NB4 (cell line): ENCODE measurements at regions not wholly inside any gene's neighbourhood (a gene's known extent, or its start where the extent isn't known, plus 50 kb on each side); places are given as distances from the start of the nearest gene placed in this dataset.

ENCODE experiments used
- DNase-seq: peaks from one replicate; pipeline ENCODE4 v3.0.0; 2010; ENCODE audit warnings: low read depth
- H3K4me3 ChIP-seq: one replicate; pipeline ENCODE4 v1.5.1; 2011; ENCODE audit warnings: mild to moderate bottlenecking, low read depth, low read length, moderate library complexity
- CTCF ChIP-seq: IDR thresholded peaks from one replicate; pipeline ENCODE4 v1.5.1; 2012; ENCODE audit warnings: low read depth, low read length
- MAX ChIP-seq: IDR thresholded peaks from 2 replicates; pipeline ENCODE4 v1.6.1; 2011; ENCODE audit warnings: low read depth, low read length
- MYC ChIP-seq: IDR thresholded peaks from 2 replicates; pipeline ENCODE4 v1.6.1; 2011; ENCODE audit warnings: low read depth, low read length
- POLR2A ChIP-seq: IDR thresholded peaks from 2 replicates; pipeline ENCODE4 v1.6.1; 2011; ENCODE audit warnings: mild to moderate bottlenecking; ENCODE audit not compliant: insufficient read length; ENCODE audit errors: extremely low read depth

GRCh38 chr4:111639876-111640275 lies 505.4 kb upstream of the FAM241A start:
- H3K4me3 ChIP-seq = no peak overlapping the region
- TF ChIP-seq MAX = no peak
- TF ChIP-seq MYC = no peak
- no peak for TF ChIP-seq POLR2A
- no peak for TF ChIP-seq CTCF
- no peak for DNase-seq

- peak; percentile 82 for TF ChIP-seq CTCF
- no peak for TF ChIP-seq POLR2A
- TF ChIP-seq MAX = no peak
- peak; percentile 7; the same call in 1 of the 2 replicates for TF ChIP-seq MYC
- H3K4me3 ChIP-seq = no peak overlapping the region
Measured at GRCh38 chr4:111641813-111642579, 503.3 kb upstream of the FAM241A start.

GRCh38 chr4:111648056-111648455 lies 497.2 kb upstream of the FAM241A start:
- DNase-seq = no peak
- no peak overlapping the region for H3K4me3 ChIP-seq
- TF ChIP-seq POLR2A (no peak), CTCF (no peak), MYC (no peak)

More at GRCh38 chr4:111641813-111642579, 503.3 kb upstream of the FAM241A start:
- peak; percentile 89 for DNase-seq

- no peak for DNase-seq
- no peak for TF ChIP-seq MAX
- no peak for TF ChIP-seq MYC
- TF ChIP-seq CTCF = no peak
- no peak for TF ChIP-seq POLR2A
- no peak overlapping the region for H3K4me3 ChIP-seq
Measured at GRCh38 chr4:111649308-111649707, 495.9 kb upstream of the FAM241A start.

GRCh38 chr4:111650146-111650545 lies 495.1 kb upstream of the FAM241A start:
- TF ChIP-seq CTCF = no peak
- TF ChIP-seq MAX = no peak
- no peak for TF ChIP-seq POLR2A
- no peak for TF ChIP-seq MYC
- no peak overlapping the region for H3K4me3 ChIP-seq
- DNase-seq = no peak

- H3K4me3 ChIP-seq = no peak overlapping the region
- no peak for TF ChIP-seq MYC
- TF ChIP-seq CTCF = no peak
- no peak for TF ChIP-seq POLR2A
- no peak for TF ChIP-seq MAX
- DNase-seq = no peak
Measured at GRCh38 chr4:111650674-111651086, 494.6 kb upstream of the FAM241A start.
